HUES48 (cell line): ENCODE measurements at regions not wholly inside any gene's neighbourhood (a gene's known extent, or its start where the extent isn't known, plus 50 kb on each side); places are given as distances from the start of the nearest gene placed in this dataset.
A peak's percentile ranks its signal among the peaks of the same experiment; 100 is the strongest.
"Not testable (repeated sequence)": the region's sequence is repeated elsewhere in the genome, so short reads cannot be mapped to it uniquely, and the experiment has no call there.

Experiments
- H3K27ac ChIP-seq: one replicate; pipeline ENCODE4 v1.7.0; 2013; ENCODE audit warnings: low read depth, low read length, inconsistent platforms
- H3K27me3 ChIP-seq: 2 replicates; pipeline ENCODE4 v1.6.1; 2013; ENCODE audit warnings: mild to moderate bottlenecking, low read length; ENCODE audit not compliant: control insufficient read depth, insufficient read depth
- H3K36me3 ChIP-seq: 2 replicates; pipeline ENCODE4 v1.6.1; 2013; ENCODE audit warnings: low read length; ENCODE audit not compliant: control insufficient read depth, insufficient read depth
- H3K4me1 ChIP-seq: 2 replicates; pipeline ENCODE4 v1.6.1; 2013; ENCODE audit warnings: mild to moderate bottlenecking, low read length; ENCODE audit not compliant: control insufficient read depth, insufficient read depth
- H3K4me3 ChIP-seq: 2 replicates; pipeline ENCODE4 v1.5.1; 2013; ENCODE audit warnings: mild to moderate bottlenecking, low read depth, low read length
- H3K9ac ChIP-seq: 2 replicates; pipeline ENCODE4 v1.6.1; 2013; ENCODE audit warnings: mild to moderate bottlenecking, low read depth, low read length, moderate library complexity
- H3K9me3 ChIP-seq: 2 replicates; pipeline ENCODE4 v1.6.1; 2013; ENCODE audit warnings: low read length; ENCODE audit not compliant: control insufficient read depth, insufficient read depth

GRCh38 chr17:45596347-45596746 lies 105.8 kb upstream of the PLEKHM1 start:
- H3K4me3 ChIP-seq, H3K27ac ChIP-seq, H3K36me3 ChIP-seq, H3K4me1 ChIP-seq, H3K27me3 ChIP-seq, H3K9ac ChIP-seq, H3K9me3 ChIP-seq: not testable (repeated sequence)

- not testable (repeated sequence) for H3K4me1 ChIP-seq, H3K4me3 ChIP-seq, H3K9ac ChIP-seq, H3K27me3 ChIP-seq, H3K9me3 ChIP-seq, H3K36me3 ChIP-seq, H3K27ac ChIP-seq
Observed at GRCh38 chr17:45600052-45601012, 109.8 kb upstream of the PLEKHM1 start.

DNA sequence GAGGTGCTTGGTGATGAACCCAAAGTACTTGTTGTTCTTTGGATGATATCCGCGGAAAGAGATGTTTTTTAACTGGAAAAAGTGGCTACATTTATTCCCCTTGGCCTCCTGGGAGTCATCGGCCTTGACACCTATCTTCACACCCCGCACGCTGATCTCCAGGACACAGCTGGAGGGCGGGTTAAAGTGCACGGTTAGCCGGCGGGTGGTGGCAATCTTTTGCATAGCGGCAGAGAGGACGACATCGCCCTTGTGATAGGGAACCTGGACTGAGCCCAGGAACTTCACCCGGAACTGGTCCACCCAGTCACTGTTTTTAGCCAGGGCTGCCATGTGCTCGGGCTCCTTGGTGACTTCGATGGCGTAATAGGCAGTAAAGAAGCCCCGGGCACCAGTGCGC lies 110.5 kb upstream of the PLEKHM1 start:
- H3K4me1 ChIP-seq, H3K27ac ChIP-seq, H3K9me3 ChIP-seq, H3K27me3 ChIP-seq, H3K4me3 ChIP-seq, H3K36me3 ChIP-seq, H3K9ac ChIP-seq: not testable (repeated sequence)

GRCh38 chr17:45601605-45602539 lies 111.4 kb upstream of the PLEKHM1 start:
- not testable (repeated sequence) for H3K4me1 ChIP-seq, H3K27ac ChIP-seq, H3K27me3 ChIP-seq, H3K4me3 ChIP-seq, H3K36me3 ChIP-seq, H3K9me3 ChIP-seq, H3K9ac ChIP-seq

DNA sequence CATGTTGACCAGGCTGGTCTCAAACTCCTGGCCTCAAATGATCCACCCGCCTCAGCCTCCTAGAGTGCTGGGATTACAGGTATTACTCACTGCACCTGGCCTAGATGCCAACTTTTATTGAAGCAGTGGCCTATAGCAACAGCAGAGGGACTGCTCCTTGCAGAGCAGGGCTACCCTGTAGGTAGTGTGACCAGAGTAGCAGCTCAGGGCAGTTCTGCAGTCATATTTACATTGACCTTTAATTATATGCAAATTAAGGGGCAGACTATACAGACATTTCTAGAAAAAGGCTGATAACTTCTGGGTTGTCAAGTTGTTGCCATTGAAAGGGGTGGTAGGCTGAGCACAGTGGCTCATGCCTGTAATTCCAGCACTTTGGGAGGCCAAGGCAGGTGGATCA lies 115.2 kb upstream of the PLEKHM1 start:
- not testable (repeated sequence) for H3K4me1 ChIP-seq, H3K27ac ChIP-seq, H3K27me3 ChIP-seq, H3K4me3 ChIP-seq, H3K9me3 ChIP-seq, H3K9ac ChIP-seq, H3K36me3 ChIP-seq

GRCh38 chr17:45619984-45620405 lies 129.5 kb upstream of the PLEKHM1 start:
- not testable (repeated sequence) for H3K9me3 ChIP-seq, H3K36me3 ChIP-seq, H3K27me3 ChIP-seq, H3K27ac ChIP-seq, H3K9ac ChIP-seq, H3K4me1 ChIP-seq
- peak overlapping the region; percentile 56; the same call in 1 of the 2 replicates for H3K4me3 ChIP-seq

DNA sequence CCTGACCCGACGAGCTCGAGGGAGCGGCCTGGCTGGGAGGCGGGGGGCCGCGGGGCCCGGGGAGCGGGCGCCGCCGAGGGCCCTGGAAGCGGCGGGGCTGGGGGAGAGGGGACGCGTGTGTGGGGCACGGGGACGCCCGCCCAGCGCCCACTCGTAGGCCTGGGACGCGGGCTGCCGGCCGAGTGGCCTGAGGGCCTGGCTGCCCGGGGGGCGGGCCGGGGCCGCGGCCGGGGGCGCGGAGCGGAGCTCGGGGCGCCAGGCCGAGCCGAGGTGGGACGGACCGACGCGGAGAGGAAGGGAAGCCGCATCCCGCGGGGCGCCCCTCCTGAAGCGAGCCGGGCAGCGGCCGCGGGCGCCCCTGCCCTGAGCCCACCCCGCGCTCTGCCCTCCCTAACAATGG lies 129.9 kb upstream of the PLEKHM1 start:
- not testable (repeated sequence) for H3K4me1 ChIP-seq, H3K36me3 ChIP-seq, H3K9me3 ChIP-seq, H3K27ac ChIP-seq, H3K9ac ChIP-seq, H3K27me3 ChIP-seq
- H3K4me3 ChIP-seq, result peak overlapping the region; percentile 56; the same call in 1 of the 2 replicates

DNA sequence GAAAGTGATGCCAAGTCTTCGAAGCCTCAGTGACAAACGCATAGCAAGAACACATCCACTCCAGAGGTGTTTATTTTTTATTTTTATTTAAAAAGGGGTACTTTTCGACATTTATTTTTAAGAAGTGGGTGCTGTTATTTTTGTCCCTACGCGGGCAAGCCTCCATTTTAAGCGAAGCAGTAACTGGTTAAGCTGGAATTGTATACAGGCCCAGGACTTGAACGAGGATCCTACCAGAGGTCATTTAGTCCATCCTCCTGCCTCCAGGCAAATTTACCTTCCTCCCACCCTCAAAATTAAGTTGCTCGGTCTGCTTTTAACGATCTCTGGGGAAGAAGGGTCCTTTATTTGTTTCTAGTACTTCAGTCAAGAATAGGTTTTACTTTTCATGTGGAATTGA lies 130.6 kb upstream of the PLEKHM1 start:
- H3K9ac ChIP-seq, H3K4me1 ChIP-seq, H3K27me3 ChIP-seq, H3K27ac ChIP-seq, H3K36me3 ChIP-seq, H3K9me3 ChIP-seq: not testable (repeated sequence)
- H3K4me3 ChIP-seq, result peak overlapping the region; percentile 39; the same call in 1 of the 2 replicates

GRCh38 chr17:45622295-45622694 lies 131.8 kb upstream of the PLEKHM1 start:
- not testable (repeated sequence) for H3K4me1 ChIP-seq, H3K4me3 ChIP-seq, H3K27me3 ChIP-seq, H3K27ac ChIP-seq, H3K9ac ChIP-seq, H3K9me3 ChIP-seq
- peaks cover 11% of the 10 kb centered on the region for H3K36me3 ChIP-seq

DNA sequence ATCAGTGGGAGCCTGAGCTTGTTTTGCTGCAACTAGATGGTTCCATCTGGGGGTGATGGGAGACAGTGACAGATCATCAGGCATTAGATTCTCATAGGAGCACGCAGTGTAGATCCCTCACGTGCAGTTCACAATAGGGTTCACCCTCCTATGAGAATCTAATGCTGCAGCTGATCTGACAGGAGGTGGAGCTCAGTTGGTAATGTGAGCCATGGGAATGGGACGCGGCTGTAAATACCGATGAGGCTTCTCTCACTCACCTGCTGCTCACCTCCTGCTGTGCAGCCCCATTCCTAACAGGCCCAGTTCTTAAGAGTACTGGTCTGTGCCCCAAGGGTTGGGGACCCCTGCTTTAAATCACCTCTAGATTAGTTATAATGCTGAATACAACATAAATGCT lies 137.5 kb upstream of the PLEKHM1 start:
- Histone ChIP-seq H3K4me3 (no peak overlapping the region), H3K27ac (no peak overlapping the region), H3K36me3 (peaks cover 60% of the 10 kb centered on the region), H3K27me3 (no peaks in the 10 kb centered on the region), H3K9me3 (no peaks in the 10 kb centered on the region), H3K4me1 (no peaks in the 10 kb centered on the region), H3K9ac (no peak overlapping the region)

- no peak overlapping the region for H3K4me3 ChIP-seq
- H3K4me1 ChIP-seq, result no peaks in the 10 kb centered on the region
- no peak overlapping the region for H3K9ac ChIP-seq
- no peaks in the 10 kb centered on the region for H3K9me3 ChIP-seq
- H3K36me3 ChIP-seq, result peaks cover 83% of the 10 kb centered on the region
- no peaks in the 10 kb centered on the region for H3K27me3 ChIP-seq
- no peak overlapping the region for H3K27ac ChIP-seq
Observed at GRCh38 chr17:45631941-45632340, 141.4 kb upstream of the PLEKHM1 start.
